ENCODE measurements at regions not wholly inside any gene's neighbourhood (a gene's known extent, or its start where the extent isn't known, plus 50 kb on each side); places are given as distances from the start of the nearest gene placed in this dataset.

GRCh38 chr3:187545366-187545765 is 124.8 kb downstream of the SST start:
- Histone ChIP-seq H3K27ac (ENCODE audit: insufficient read depth, low read length) (no peak overlapping the region), H3K27me3 (ENCODE audit: control insufficient read depth, insufficient read depth, low read length) (no peaks in the 10 kb centered on the region), H3K4me2 (ENCODE audit: extremely low read depth, insufficient read depth, low read length) (no peak overlapping the region), H3K9ac (ENCODE audit: insufficient read depth, low read length) (no peak overlapping the region), H3K9me3 (ENCODE audit: control insufficient read depth, insufficient read depth, low read depth, low read length) (no peaks in the 10 kb centered on the region), H4K20me1 (ENCODE audit: control insufficient read depth, extremely low read depth, insufficient read depth, low read length) (no peaks in the 10 kb centered on the region), H3K4me3 (replicated peaks in 1 of 4; ENCODE audit: control extremely low read depth in 1 of 4, insufficient read depth in 1 of 4, low read depth in 3 of 4, low read length in 4 of 4) (no peak overlapping the region), H2AFZ (ENCODE audit: low read length) (no peak overlapping the region), H3K79me2 (ENCODE audit: control insufficient read depth, insufficient read depth, low read length) (no peaks in the 10 kb centered on the region), H3K36me3 (ENCODE audit: control insufficient read depth, insufficient read depth, low read length) (no peaks in the 10 kb centered on the region), H3K4me1 (ENCODE audit: control insufficient read depth, extremely low read depth, insufficient read depth, low read length) (no peaks in the 10 kb centered on the region)
- DNase-seq (ENCODE audit: low read depth in 2 of 2) = no peak
- TF ChIP-seq, protein P1, sequence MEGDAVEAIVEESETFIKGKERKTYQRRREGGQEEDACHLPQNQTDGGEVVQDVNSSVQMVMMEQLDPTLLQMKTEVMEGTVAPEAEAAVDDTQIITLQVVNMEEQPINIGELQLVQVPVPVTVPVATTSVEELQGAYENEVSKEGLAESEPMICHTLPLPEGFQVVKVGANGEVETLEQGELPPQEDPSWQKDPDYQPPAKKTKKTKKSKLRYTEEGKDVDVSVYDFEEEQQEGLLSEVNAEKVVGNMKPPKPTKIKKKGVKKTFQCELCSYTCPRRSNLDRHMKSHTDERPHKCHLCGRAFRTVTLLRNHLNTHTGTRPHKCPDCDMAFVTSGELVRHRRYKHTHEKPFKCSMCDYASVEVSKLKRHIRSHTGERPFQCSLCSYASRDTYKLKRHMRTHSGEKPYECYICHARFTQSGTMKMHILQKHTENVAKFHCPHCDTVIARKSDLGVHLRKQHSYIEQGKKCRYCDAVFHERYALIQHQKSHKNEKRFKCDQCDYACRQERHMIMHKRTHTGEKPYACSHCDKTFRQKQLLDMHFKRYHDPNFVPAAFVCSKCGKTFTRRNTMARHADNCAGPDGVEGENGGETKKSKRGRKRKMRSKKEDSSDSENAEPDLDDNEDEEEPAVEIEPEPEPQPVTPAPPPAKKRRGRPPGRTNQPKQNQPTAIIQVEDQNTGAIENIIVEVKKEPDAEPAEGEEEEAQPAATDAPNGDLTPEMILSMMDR (conservative IDR thresholded peaks at IDR 0.05 in 1 of 2, IDR thresholded peaks at IDR 0.05 in 1 of 2; ENCODE audit: low read depth in 1 of 2, low read length in 2 of 2) = no peak
- no peak for TF ChIP-seq EZH2 (IDR thresholded peaks at IDR 0.05; ENCODE audit: low read length, missing control alignments)

DNA sequence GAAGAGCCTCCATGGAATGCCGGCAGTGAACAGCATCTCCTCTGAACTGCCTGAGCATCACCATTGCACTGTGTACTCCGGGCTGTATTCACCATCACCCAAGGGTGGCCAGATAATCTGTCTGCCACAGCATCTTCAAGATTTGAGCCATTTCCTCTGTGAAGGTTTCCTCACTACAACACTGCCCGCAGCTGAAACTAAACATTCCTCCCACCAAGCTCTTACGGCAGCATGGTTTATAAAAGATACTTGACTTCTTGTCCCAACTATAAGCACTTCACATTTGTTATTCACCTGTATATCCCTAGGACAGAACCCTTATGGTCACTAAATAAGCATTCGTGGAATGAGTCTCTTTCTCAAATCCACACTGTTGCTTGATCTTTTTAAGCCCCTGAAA is 125.9 kb downstream of the SST start:
- no peak overlapping the region for H3K4me2 ChIP-seq (ENCODE audit: extremely low read depth, insufficient read depth, low read length)
- TF ChIP-seq, protein P1 (conservative IDR thresholded peaks at IDR 0.05 in 1 of 2, IDR thresholded peaks at IDR 0.05 in 1 of 2; ENCODE audit: low read depth in 1 of 2, low read length in 2 of 2) = no peak
- no peak for TF ChIP-seq EZH2 (IDR thresholded peaks at IDR 0.05; ENCODE audit: low read length, missing control alignments)
- no peaks in the 10 kb centered on the region for H3K27me3 ChIP-seq (ENCODE audit: control insufficient read depth, insufficient read depth, low read length)
- no peak overlapping the region for H3K9ac ChIP-seq (ENCODE audit: insufficient read depth, low read length)
- no peaks in the 10 kb centered on the region for H4K20me1 ChIP-seq (ENCODE audit: control insufficient read depth, extremely low read depth, insufficient read depth, low read length)
- no peak overlapping the region for H3K4me3 ChIP-seq (replicated peaks in 1 of 4; ENCODE audit: control extremely low read depth in 1 of 4, insufficient read depth in 1 of 4, low read depth in 3 of 4, low read length in 4 of 4)
- H3K36me3 ChIP-seq (ENCODE audit: control insufficient read depth, insufficient read depth, low read length) = no peaks in the 10 kb centered on the region
- H3K79me2 ChIP-seq (ENCODE audit: control insufficient read depth, insufficient read depth, low read length) = no peaks in the 10 kb centered on the region
- H3K27ac ChIP-seq (ENCODE audit: insufficient read depth, low read length) = no peak overlapping the region
- no peak overlapping the region for H2AFZ ChIP-seq (ENCODE audit: low read length)
- no peaks in the 10 kb centered on the region for H3K4me1 ChIP-seq (ENCODE audit: control insufficient read depth, extremely low read depth, insufficient read depth, low read length)
- DNase-seq (ENCODE audit: low read depth in 2 of 2) = no peak
- H3K9me3 ChIP-seq (ENCODE audit: control insufficient read depth, insufficient read depth, low read depth, low read length) = no peaks in the 10 kb centered on the region

- H3K4me1 ChIP-seq (ENCODE audit: control insufficient read depth, extremely low read depth, insufficient read depth, low read length) = no peaks in the 10 kb centered on the region
- no peak overlapping the region for H3K9ac ChIP-seq (ENCODE audit: insufficient read depth, low read length)
- no peaks in the 10 kb centered on the region for H3K9me3 ChIP-seq (ENCODE audit: control insufficient read depth, insufficient read depth, low read depth, low read length)
- no peaks in the 10 kb centered on the region for H3K79me2 ChIP-seq (ENCODE audit: control insufficient read depth, insufficient read depth, low read length)
- no peak overlapping the region for H2AFZ ChIP-seq (ENCODE audit: low read length)
- DNase-seq (ENCODE audit: low read depth in 2 of 2) = no peak
- H3K4me2 ChIP-seq (ENCODE audit: extremely low read depth, insufficient read depth, low read length) = no peak overlapping the region
- no peaks in the 10 kb centered on the region for H3K36me3 ChIP-seq (ENCODE audit: control insufficient read depth, insufficient read depth, low read length)
- H3K27ac ChIP-seq (ENCODE audit: insufficient read depth, low read length) = no peak overlapping the region
- no peak for TF ChIP-seq EZH2 (IDR thresholded peaks at IDR 0.05; ENCODE audit: low read length, missing control alignments)
- TF ChIP-seq, protein P1 (conservative IDR thresholded peaks at IDR 0.05 in 1 of 2, IDR thresholded peaks at IDR 0.05 in 1 of 2; ENCODE audit: low read depth in 1 of 2, low read length in 2 of 2) = no peak
- no peak overlapping the region for H3K4me3 ChIP-seq (replicated peaks in 1 of 4; ENCODE audit: control extremely low read depth in 1 of 4, insufficient read depth in 1 of 4, low read depth in 3 of 4, low read length in 4 of 4)
- no peaks in the 10 kb centered on the region for H4K20me1 ChIP-seq (ENCODE audit: control insufficient read depth, extremely low read depth, insufficient read depth, low read length)
- H3K27me3 ChIP-seq (ENCODE audit: control insufficient read depth, insufficient read depth, low read length) = no peaks in the 10 kb centered on the region
Measured at GRCh38 chr3:187540847-187541246, 129.3 kb downstream of the SST start.
